Gastroesophageal sphincter (tissue), 4 donors: ENCODE measurements at regions not wholly inside any gene's neighbourhood (a gene's known extent, or its start where the extent isn't known, plus 50 kb on each side); places are given as distances from the start of the nearest gene placed in this dataset.

Experiments used
- ATAC-seq: fragments of 150-250 bp; one replicate; pipeline ENCODE4 v1.9.1; 2016; ENCODE audit warnings: mild to moderate bottlenecking, moderate library complexity
- H3K27ac ChIP-seq, 4 donors: fragments of 200-600 bp; sonication (generic) in 3 of 4; 1 replicate in 3 of 4; 2 replicates in 1 of 4; pipeline ENCODE4 v1.5.1; 2016 to 2019
- H3K27me3 ChIP-seq: fragments of 200-600 bp; sonication (generic); one replicate; pipeline ENCODE4 v1.5.1; 2019
- H3K36me3 ChIP-seq, 2 donors: fragments of 200-600 bp; sonication (generic); one replicate each; pipeline ENCODE4 v1.5.1; 2019; ENCODE audit warnings: control low read depth in 1 of 2
- H3K4me1 ChIP-seq, 3 donors: fragments of 200-600 bp; sonication (generic); 1 replicate in 2 of 3; 2 replicates in 1 of 3; pipeline ENCODE4 v1.5.1; 2016 to 2019; ENCODE audit warnings: control low read depth in 2 of 3
- H3K4me3 ChIP-seq, 2 donors: fragments of 200-600 bp; sonication (generic); one replicate each; pipeline ENCODE4 v1.5.1; 2019; ENCODE audit warnings: mild to moderate bottlenecking in 1 of 2, moderate library complexity in 1 of 2
- H3K9me3 ChIP-seq, 3 donors: fragments of 200-600 bp; sonication (generic); one replicate each; pipeline ENCODE4 v1.5.1; 2017 to 2019; ENCODE audit warnings: control low read depth in 2 of 3
- CTCF ChIP-seq, 4 experiments: fragments of 200-600 bp in 2 of 4; fragments of 450-650 bp in 2 of 4; sonication (generic) in 1 of 4; IDR thresholded peaks; one replicate each; pipeline ENCODE4 v1.5.1; 2017 to 2019; ENCODE audit warnings: antibody characterized with exemption in 4 of 4, mild to moderate bottlenecking in 2 of 4, moderate library complexity in 2 of 4
- EP300 ChIP-seq: sonication (generic); formaldehyde crosslinking; IDR thresholded peaks from one replicate; pipeline ENCODE4 v1.6.1; 2017; ENCODE audit warnings: antibody characterized with exemption, mild to moderate bottlenecking
- POLR2A ChIP-seq, 2 donors: fragments of 450-650 bp; IDR thresholded peaks; one replicate each; pipeline ENCODE4 v1.6.1; 2017; ENCODE audit warnings: antibody characterized with exemption in 2 of 2, mild to moderate bottlenecking in 2 of 2, moderate library complexity in 1 of 2
- POLR2AphosphoS5 ChIP-seq: sonication (generic); formaldehyde crosslinking; IDR thresholded peaks from one replicate; pipeline ENCODE4 v1.6.1; 2017; ENCODE audit warnings: antibody characterized with exemption
- WGBS, 2 donors: methylation state at CpG; one replicate each; pipeline ENCODE4 v1.1.5; 2018; ENCODE audit warnings: low coverage in 1 of 2; 5-methylcytosine and 5-hydroxymethylcytosine counted together

GRCh38 chr16:86244158-86244557 is 266.2 kb upstream of the FOXF1 start:
- no peak for TF ChIP-seq POLR2AphosphoS5
- TF ChIP-seq POLR2A (IDR thresholded peaks at IDR 0.05): no peak
- no peak for TF ChIP-seq CTCF (IDR thresholded peaks at IDR 0.05)
- no peak for TF ChIP-seq EP300

GRCh38 chr16:86244936-86245335 is 265.4 kb upstream of the FOXF1 start:
- ATAC-seq: no peak
- H3K4me1 ChIP-seq: peaks cover 0 to 9% (median 0%) of the 10 kb centered on the region in 3 donors
- H3K9me3 ChIP-seq: no peaks in the 10 kb centered on the region
- no peaks in the 10 kb centered on the region for H3K36me3 ChIP-seq
- TF ChIP-seq POLR2A (IDR thresholded peaks at IDR 0.05) (no peak), POLR2AphosphoS5 (no peak), EP300 (no peak), CTCF (IDR thresholded peaks at IDR 0.05) (no peak)
- H3K27me3 ChIP-seq: no peaks in the 10 kb centered on the region
- no peak overlapping the region for H3K4me3 ChIP-seq
- H3K27ac ChIP-seq: no peak overlapping the region
- WGBS, 2 donors: 93 to 100% methylated on average over 2 to 3 of the region's 3 CpGs

More at GRCh38 chr16:86244158-86244557, 266.2 kb upstream of the FOXF1 start:
- no peak overlapping the region for H3K27ac ChIP-seq
- H3K36me3 ChIP-seq: no peaks in the 10 kb centered on the region
- H3K4me3 ChIP-seq: no peak overlapping the region
- H3K27me3 ChIP-seq: no peaks in the 10 kb centered on the region
- no peak for ATAC-seq
- peaks cover 0 to 9% (median 0%) of the 10 kb centered on the region in 3 donors for H3K4me1 ChIP-seq
- no peaks in the 10 kb centered on the region for H3K9me3 ChIP-seq
- WGBS, 2 donors: 83 to 87% methylated on average over 1 to 3 of the region's 9 CpGs

GRCh38 chr16:86245351-86245750 is 265.0 kb upstream of the FOXF1 start:
- TF ChIP-seq EP300: no peak
- TF ChIP-seq POLR2AphosphoS5: no peak
- no peak for TF ChIP-seq CTCF (IDR thresholded peaks at IDR 0.05)
- TF ChIP-seq POLR2A (IDR thresholded peaks at IDR 0.05): no peak
- H3K27me3 ChIP-seq: no peaks in the 10 kb centered on the region
- no peak for ATAC-seq
- 80% methylated on average over 1 of the region's 7 CpGs; no CpG with 5 or more reads in 1 of the 2 donors for WGBS, 2 donors
- H3K27ac ChIP-seq: no peak overlapping the region
- H3K4me1 ChIP-seq: peaks cover 0 to 7% (median 0%) of the 10 kb centered on the region in 3 donors
- no peaks in the 10 kb centered on the region for H3K9me3 ChIP-seq
- no peaks in the 10 kb centered on the region for H3K36me3 ChIP-seq
- H3K4me3 ChIP-seq: no peak overlapping the region

GRCh38 chr16:86245895-86246294 is 264.4 kb upstream of the FOXF1 start:
- TF ChIP-seq POLR2AphosphoS5 (no peak), EP300 (no peak), CTCF (IDR thresholded peaks at IDR 0.05) (no peak), POLR2A (IDR thresholded peaks at IDR 0.05) (no peak)
- no peaks in the 10 kb centered on the region for H3K9me3 ChIP-seq
- WGBS, 2 donors: 93% methylated on average over 3 of the region's 6 CpGs; no CpG with 5 or more reads in 1 of the 2 donors
- ATAC-seq: no peak
- no peaks in the 10 kb centered on the region for H3K27me3 ChIP-seq
- H3K4me3 ChIP-seq: no peak overlapping the region
- peaks cover 0 to 1% (median 0%) of the 10 kb centered on the region in 3 donors for H3K4me1 ChIP-seq
- no peak overlapping the region for H3K27ac ChIP-seq
- H3K36me3 ChIP-seq: no peaks in the 10 kb centered on the region

- Histone ChIP-seq H3K4me3 (no peak overlapping the region), H3K4me1 (no peaks in the 10 kb centered on the region), H3K27ac (no peak overlapping the region), H3K27me3 (no peaks in the 10 kb centered on the region), H3K9me3 (no peaks in the 10 kb centered on the region), H3K36me3 (no peaks in the 10 kb centered on the region)
- no peak for ATAC-seq
- TF ChIP-seq CTCF (IDR thresholded peaks at IDR 0.05) (no peak), EP300 (no peak), POLR2AphosphoS5 (no peak), POLR2A (IDR thresholded peaks at IDR 0.05) (no peak)
- 72 to 94% methylated on average over 3 to 8 of the region's 9 CpGs for WGBS, 2 donors
Measured at GRCh38 chr16:86248310-86248905, 261.9 kb upstream of the FOXF1 start.
